HG03159 (cell line): ENCODE measurements at regions not wholly inside any gene's neighbourhood (a gene's known extent, or its start where the extent isn't known, plus 50 kb on each side); places are given as distances from the start of the nearest gene placed in this dataset.

Experiments
- ATAC-seq: cut with Tn5 transposase; IDR thresholded peaks from one replicate; pipeline ENCODE4 v1.9.1; 2021; ENCODE audit warnings: mild to moderate bottlenecking, moderate library complexity; ENCODE audit not compliant: unreplicated experiment

DNA sequence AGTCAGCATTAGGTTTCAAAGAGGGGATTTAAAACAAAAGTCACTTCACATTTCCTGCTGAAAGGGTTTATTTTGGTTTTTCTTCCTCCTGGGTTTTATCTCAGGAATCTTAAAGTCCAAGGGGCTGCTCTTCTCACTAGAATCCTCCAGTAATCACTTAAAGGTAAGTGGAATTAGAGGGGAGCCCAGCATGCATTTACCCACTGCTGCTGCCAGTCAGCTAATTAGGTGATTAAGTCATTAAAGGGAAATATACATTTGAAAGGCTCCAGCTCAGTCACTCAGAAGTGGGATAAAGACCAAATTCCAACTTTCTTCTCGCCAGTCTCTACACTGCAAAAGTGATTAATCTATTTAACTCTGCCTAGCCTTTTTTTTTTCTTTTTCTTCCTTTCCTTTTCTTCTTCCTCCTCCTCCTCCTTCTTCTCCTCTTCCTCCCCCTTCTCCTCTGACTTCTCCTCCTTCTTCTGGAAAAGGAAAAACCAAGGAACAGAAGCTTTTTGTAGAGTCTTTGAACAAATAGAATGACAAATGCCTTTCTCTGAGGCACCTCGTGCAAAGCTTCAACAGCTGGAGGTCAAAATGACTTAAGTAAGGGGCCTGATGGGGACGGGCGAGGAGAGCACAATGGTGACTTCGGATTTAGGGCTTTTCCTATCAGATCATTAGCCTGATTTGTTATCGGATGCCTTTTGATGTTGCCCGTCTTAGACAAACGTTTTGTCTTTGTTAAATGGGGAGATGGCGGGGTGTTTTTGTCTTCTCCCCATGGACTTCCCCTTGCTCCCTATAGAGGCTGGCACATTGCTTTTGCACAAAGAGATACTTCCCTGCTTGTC, 617.6 kb downstream of the IRX1 start:
- no peak for ATAC-seq

GRCh38 chr5:4215143-4215542, 619.5 kb downstream of the IRX1 start:
- no peak for ATAC-seq

- no peak for ATAC-seq
Observed at GRCh38 chr5:4216142-4216541, 620.5 kb downstream of the IRX1 start.

DNA sequence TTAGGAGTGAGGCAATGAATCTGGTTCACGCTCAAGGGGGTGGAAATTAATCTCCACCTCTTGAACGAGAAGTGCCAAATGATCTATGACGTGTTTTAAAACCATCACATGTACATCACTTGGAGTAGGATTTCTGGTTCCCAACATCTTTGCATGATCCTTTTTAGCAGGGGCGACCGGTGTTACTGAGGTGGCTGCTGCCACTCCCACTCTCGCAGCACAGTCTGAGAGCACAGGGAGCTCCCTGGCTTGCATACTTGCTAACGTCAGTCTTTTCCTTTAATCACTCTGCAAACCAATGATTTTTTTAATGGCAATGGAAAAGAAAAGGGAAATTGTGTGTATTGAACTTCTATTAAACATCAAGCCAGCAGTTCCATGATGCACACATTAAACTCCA, 624.4 kb downstream of the IRX1 start:
- no peak for ATAC-seq

DNA sequence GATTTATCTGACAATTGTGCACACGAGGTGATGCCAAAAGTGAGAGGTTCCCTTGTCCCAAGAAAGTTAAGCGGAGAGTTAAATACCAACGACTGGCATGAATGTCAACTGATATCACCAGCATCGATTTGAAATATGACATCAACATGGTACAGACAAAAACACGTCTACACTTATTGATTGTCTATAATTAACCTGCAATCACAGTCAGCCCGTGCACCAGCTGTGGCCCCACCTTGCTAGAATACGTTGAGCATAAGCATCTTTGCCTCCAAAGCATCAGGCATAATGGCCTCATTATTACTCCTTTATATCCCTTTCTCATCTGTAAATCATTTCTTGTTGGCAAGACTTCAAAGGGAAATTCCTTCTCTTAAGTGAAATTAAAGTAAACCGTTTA, 625.4 kb downstream of the IRX1 start:
- ATAC-seq = no peak

DNA sequence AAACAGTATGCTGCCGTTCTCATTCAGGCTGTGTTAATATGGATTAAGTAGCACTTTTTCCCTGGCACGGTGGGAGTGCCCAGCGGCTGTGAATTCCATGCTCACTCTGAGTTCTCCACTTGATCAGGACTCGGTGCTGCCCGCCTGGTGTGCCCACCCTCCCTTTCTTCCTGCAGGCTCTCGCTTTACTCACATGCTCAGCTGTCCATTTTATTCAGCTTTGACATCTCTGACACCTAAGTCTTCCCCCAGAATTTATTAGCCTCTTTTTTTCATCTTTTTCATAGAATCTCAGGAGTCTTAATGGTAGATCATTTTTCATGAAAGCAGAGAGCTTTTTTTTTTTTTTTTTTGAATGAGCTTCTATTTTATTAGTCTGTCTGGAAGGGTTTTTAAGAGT, 626.5 kb downstream of the IRX1 start:
- no peak for ATAC-seq

GRCh38 chr5:4222821-4223220, 627.2 kb downstream of the IRX1 start:
- ATAC-seq = no peak

DNA sequence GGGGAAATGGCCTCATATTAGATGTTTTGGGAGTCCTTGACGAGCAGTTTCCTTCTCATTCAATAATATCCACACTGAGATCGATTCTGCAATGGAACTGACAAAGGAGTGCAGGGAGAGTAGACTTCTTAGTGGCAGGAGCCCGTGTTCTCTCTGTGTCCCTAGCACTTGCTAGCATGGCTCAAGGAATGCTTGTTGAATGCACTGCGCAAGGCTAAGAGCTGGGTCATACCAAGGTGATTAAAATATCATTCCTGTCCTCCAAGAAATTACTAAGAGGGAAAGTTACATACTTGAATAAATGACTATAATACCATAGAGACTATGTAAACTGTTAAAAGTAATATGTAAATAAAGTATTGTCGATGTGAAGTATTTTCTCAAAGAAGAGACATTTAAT, 630.1 kb downstream of the IRX1 start:
- ATAC-seq = no peak

- no peak for ATAC-seq
Observed at GRCh38 chr5:4226565-4226964, 630.9 kb downstream of the IRX1 start.

- ATAC-seq = no peak
Observed at GRCh38 chr5:4228708-4229107, 633.1 kb downstream of the IRX1 start.

DNA sequence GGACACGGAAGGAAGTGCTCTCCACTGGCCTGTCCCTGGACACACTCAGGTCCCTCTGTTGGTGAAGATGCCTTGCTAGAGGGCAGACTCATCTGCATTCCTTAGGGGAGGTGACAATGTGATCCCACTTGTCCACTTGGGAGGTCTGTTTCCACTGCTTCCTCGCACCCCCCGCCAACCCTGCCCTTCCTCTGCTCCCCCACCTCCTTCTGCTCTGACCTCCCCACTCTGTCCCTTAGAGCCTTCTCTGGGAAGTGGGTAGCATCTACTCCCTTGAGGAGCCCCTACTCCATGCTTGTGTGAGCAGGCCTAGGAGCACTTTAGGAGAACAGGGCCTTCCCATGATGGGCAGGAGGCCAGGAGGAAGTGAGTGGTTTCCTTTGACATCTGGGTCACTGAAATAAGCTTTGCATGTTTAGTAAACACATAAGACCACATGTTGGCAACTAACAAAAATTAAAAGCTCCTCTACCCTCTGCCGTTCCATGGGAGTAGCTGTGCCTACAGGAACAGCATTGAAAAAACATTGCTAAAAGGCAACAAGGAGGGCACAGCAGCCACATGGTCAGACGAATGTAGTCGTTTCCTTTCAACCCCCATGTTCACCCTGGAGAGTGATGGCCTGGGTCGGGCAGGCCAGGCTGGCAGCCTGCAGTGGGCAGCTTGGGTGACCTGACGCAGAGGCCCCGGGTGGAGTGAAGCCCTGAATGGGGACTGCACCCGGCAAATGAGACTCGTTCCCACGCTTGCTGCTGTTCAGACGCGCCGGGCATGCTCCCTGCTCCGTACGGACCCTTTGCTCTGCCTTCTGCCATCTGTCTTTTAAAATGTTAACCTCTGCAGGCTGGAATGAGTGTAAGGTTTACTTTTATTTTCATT, 634.0 kb downstream of the IRX1 start:
- no peak for ATAC-seq

DNA sequence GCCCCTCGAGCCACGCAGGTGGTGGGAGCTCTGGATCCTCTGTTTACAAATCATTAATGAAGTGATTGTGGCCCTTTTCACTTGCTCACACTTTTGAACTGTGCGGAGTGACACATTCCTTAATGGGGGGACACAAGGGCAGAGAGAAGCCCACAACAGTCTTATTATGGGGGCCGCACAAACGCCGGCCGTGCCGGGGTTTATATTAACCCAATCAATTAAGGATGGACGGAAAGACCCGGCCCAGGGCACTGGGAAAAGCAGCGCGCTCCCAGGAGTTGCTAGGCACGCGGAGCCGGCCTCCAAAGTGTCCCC, 634.8 kb downstream of the IRX1 start:
- no peak for ATAC-seq

- no peak for ATAC-seq
Observed at GRCh38 chr5:4230786-4231641, 635.4 kb downstream of the IRX1 start.

GRCh38 chr5:4232084-4232483, 636.5 kb downstream of the IRX1 start:
- no peak for ATAC-seq

GRCh38 chr5:4233671-4234070, 638.0 kb downstream of the IRX1 start:
- ATAC-seq = no peak

DNA sequence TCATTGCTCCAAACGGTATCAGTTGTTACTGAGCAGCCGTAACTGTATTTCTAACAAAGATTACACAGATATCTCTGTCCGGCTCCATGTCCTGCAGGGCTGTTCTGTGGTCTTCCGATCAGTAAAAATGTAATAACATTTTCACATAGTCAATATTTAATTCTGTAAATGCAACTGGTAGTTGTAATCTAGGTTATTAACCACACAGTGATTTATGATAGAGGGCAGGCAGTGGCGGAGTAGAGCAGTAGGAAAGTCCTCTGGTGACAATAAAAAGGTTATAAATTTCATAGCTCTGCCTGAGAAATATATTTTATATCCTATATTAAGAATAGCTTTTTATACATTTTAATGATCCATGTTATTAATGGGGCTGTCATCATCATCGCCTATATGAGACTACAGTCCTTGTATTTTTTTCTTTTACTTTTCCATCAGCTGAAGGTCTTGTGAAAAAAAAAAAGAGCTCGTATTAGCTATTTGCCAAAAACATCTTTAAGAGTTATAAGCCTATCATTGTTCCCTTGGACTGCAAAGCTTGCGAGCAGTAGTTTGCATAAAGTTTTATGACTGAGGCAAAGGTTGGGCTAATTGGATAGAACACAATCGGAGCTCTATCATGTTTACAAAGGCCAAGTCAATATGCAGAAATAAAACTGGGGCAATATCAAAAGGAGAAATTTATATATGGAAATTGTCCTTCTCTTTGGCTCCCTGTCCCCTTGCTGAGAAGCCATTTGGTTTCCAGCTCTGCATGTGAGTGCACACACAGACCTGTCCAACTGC, 648.0 kb downstream of the IRX1 start:
- ATAC-seq = no peak

GRCh38 chr5:4244306-4244705, 648.7 kb downstream of the IRX1 start:
- no peak for ATAC-seq

DNA sequence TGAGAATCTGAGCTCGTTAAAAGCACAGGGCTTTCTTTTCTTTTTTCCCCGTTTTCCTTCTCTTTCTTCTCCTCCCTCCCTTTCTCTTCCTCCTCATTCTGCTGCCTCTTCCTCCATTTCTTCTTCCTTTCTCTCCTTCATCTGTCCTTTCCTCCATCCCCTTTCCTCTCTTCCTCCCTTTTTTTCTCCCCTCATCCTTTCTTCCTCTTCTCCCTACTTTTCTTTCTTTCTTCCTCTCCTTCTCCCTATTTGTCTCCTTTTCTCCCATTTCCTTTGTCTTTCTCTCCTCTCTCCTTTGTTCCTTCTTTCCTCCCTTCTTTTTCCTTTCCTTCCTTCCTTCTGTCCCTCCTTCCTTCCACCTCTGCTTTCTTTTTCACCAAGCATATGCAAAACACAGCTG, 649.4 kb downstream of the IRX1 start:
- ATAC-seq = no peak

- ATAC-seq = no peak
Observed at GRCh38 chr5:4245511-4245910, 649.9 kb downstream of the IRX1 start.

GRCh38 chr5:4246447-4246846, 650.8 kb downstream of the IRX1 start:
- no peak for ATAC-seq

DNA sequence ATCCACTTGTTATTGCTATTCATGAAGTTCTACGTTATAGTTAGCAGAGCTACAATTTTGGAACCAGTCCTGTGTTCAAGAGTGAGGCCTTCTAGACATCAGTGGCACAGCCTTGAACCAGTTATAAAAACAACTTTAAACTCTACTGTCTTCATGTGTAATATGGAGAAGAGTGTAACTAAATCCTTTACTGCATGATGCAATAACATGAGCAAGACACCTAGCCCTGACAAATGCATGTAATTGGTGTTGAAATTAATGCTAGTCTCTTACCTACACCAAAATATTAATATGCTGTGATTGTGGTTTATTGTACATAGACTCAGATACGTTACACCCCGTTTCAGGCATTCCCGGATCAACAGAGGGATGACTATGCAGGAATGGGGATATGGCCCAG, 654.6 kb downstream of the IRX1 start:
- ATAC-seq = no peak
